CD14-positive monocyte (primary cell): ENCODE measurements at regions not wholly inside any gene's neighbourhood (a gene's known extent, or its start where the extent isn't known, plus 50 kb on each side); places are given as distances from the start of the nearest gene placed in this dataset.

Source experiments
- DNase-seq, 3 donors: peaks; one replicate each; pipeline ENCODE4 v3.0.0-alpha.2; 2011 to 2022
- H2AFZ ChIP-seq: 2 replicates; pipeline ENCODE4 v1.6.0; 2012; ENCODE audit warnings: mild to moderate bottlenecking, low read depth, low read length, inconsistent platforms; ENCODE audit not compliant: insufficient read depth, poor library complexity, severe bottlenecking
- H3K27ac ChIP-seq, 2 donors: 1 replicate in 1 of 2; 2 replicates in 1 of 2; pipeline ENCODE4 v1.5.1; 2012 to 2013; ENCODE audit warnings: low read length in 2 of 2, control low read depth in 1 of 2, inconsistent platforms in 1 of 2, low read depth in 1 of 2, mild to moderate bottlenecking in 1 of 2
- H3K27me3 ChIP-seq, 2 donors: one replicate each; pipeline versions ENCODE4 v1.6.0 to v1.6.1; 2011 to 2013; ENCODE audit warnings: low read length in 2 of 2; ENCODE audit not compliant: control insufficient read depth in 2 of 2, insufficient read depth in 2 of 2
- H3K36me3 ChIP-seq, 2 donors: replicated peaks in 1 of 2; 1 replicate in 1 of 2; 2 replicates in 1 of 2; pipeline versions ENCODE4 v1.5.1 to v1.6.1; 2012 to 2013; ENCODE audit warnings: low read length in 2 of 2, control low read depth in 1 of 2, inconsistent platforms in 1 of 2, mild to moderate bottlenecking in 1 of 2; ENCODE audit not compliant: insufficient read depth in 2 of 2, control insufficient read depth in 1 of 2
- H3K4me1 ChIP-seq, 2 donors: 1 replicate in 1 of 2; 2 replicates in 1 of 2; pipeline versions ENCODE4 v1.5.1 to v1.6.1; 2012 to 2013; ENCODE audit warnings: low read length in 2 of 2, control low read depth in 1 of 2, inconsistent platforms in 1 of 2, mild to moderate bottlenecking in 1 of 2, moderate library complexity in 1 of 2; ENCODE audit not compliant: insufficient read depth in 2 of 2, control insufficient read depth in 1 of 2
- H3K4me2 ChIP-seq: replicated peaks from 2 replicates; pipeline ENCODE3; 2012; ENCODE audit warnings: low read length, moderate library complexity, mild to moderate bottlenecking; ENCODE audit not compliant: poor library complexity, severe bottlenecking; ENCODE audit errors: extremely low read depth
- H3K4me3 ChIP-seq, 3 experiments: fragments of 200-600 bp in 1 of 3; sonication (generic) in 1 of 3; replicated peaks in 1 of 3; 1 replicate in 2 of 3; 2 replicates in 1 of 3; pipeline ENCODE4 v1.5.1; 2011 to 2013; ENCODE audit warnings: low read length in 3 of 3, mild to moderate bottlenecking in 3 of 3, control low read depth in 2 of 3, low read depth in 2 of 3, inconsistent platforms in 1 of 3, moderate library complexity in 1 of 3
- H3K79me2 ChIP-seq: 2 replicates; pipeline ENCODE4 v1.6.0; 2012; ENCODE audit warnings: mild to moderate bottlenecking, control low read depth, inconsistent platforms, low read length, moderate library complexity; ENCODE audit not compliant: insufficient read depth
- H3K9ac ChIP-seq: 2 replicates; pipeline ENCODE4 v1.6.0; 2017; ENCODE audit warnings: low read length, mild to moderate bottlenecking; ENCODE audit not compliant: insufficient read depth, poor library complexity, severe bottlenecking
- H3K9me3 ChIP-seq, 2 donors: replicated peaks in 1 of 2; 1 replicate in 1 of 2; 2 replicates in 1 of 2; pipeline versions ENCODE4 v1.5.1 to v1.6.1; 2012 to 2013; ENCODE audit warnings: low read length in 2 of 2, control low read depth in 1 of 2; ENCODE audit not compliant: control insufficient read depth in 1 of 2, insufficient read depth in 1 of 2
- H4K20me1 ChIP-seq: 2 replicates; pipeline ENCODE4 v1.6.0; 2012; ENCODE audit warnings: mild to moderate bottlenecking, low read length, control low read depth, moderate library complexity; ENCODE audit not compliant: insufficient read depth
- H3K27ac Mint-ChIP-seq, 7 donors: one replicate each; pipeline ENCODE4 v1.8.0; 2020; ENCODE audit warnings: mild to moderate bottlenecking in 7 of 7, mixed read lengths in 7 of 7, moderate library complexity in 6 of 7, inconsistent platforms in 2 of 7
- H3K27me3 Mint-ChIP-seq, 3 donors: one replicate each; pipeline ENCODE4 v1.8.0; 2021 to 2022; ENCODE audit warnings: low read depth in 3 of 3, mild to moderate bottlenecking in 3 of 3, mixed read lengths in 3 of 3, moderate library complexity in 3 of 3, inconsistent platforms in 1 of 3
- H3K36me3 Mint-ChIP-seq, 2 donors: one replicate each; pipeline ENCODE4 v1.8.0; 2020; ENCODE audit warnings: mixed read lengths in 2 of 2, inconsistent platforms in 1 of 2, mild to moderate bottlenecking in 1 of 2
- H3K4me1 Mint-ChIP-seq: one replicate; pipeline ENCODE4 v1.8.0; 2020; ENCODE audit warnings: mild to moderate bottlenecking, mixed read lengths
- H3K4me3 Mint-ChIP-seq, 2 donors: one replicate each; pipeline ENCODE4 v1.8.0; 2020; ENCODE audit warnings: mild to moderate bottlenecking in 2 of 2, mixed read lengths in 2 of 2, moderate library complexity in 1 of 2
- H3K9me3 Mint-ChIP-seq, 7 donors: one replicate each; pipeline ENCODE4 v1.8.0; 2020 to 2022; ENCODE audit warnings: mixed read lengths in 7 of 7, mild to moderate bottlenecking in 6 of 7, moderate library complexity in 6 of 7, inconsistent platforms in 2 of 7
- WGBS: methylation state at CpG from one replicate; pipeline ENCODE4 v1.1.5; 2013; ENCODE audit warnings: missing lambda C conversion rate; ENCODE audit not compliant: insufficient coverage; 5-methylcytosine and 5-hydroxymethylcytosine counted together
- intact Hi-C, 2 donors: fragments of 100-400 bp; cut with micrococcal nuclease; formaldehyde crosslinking; loops; one replicate each; pipeline versions ENCODE4 v1.15.0 to v1.15.1; 2023
- TF ChIP-seq, protein P1 (sequence below): fragments of 200-600 bp; IDR thresholded peaks from one replicate; pipeline ENCODE4 v1.8.0; 2022; ENCODE audit warnings: antibody characterized with exemption, mild to moderate bottlenecking

DNA sequence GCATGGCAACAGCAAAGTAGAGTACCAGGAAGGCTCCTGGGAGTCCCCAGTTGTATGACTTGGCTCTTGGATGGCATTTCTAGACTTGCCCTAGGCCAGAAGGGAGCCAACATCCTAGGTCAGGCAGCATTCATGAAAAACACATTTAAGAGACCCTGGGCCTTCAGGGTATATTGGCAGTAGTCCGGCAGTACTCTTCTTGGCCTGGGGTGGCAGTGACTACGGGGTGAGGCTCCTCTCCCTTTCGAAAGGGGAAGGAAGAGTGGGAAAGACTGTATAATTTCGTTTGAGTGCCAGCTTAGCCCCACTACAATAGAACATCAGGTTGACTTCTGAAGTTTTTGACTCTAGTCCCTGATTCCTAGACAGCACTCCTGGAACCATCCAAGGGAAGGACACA, 136.4 kb downstream of the ZIC4 start:
- DNase-seq: no peak
- H3K27me3 Mint-ChIP-seq: no peaks in the 10 kb centered on the region
- Histone ChIP-seq H3K27ac (no peak overlapping the region), H3K4me2 (no peak overlapping the region), H3K79me2 (no peaks in the 10 kb centered on the region), H3K27me3 (no peaks in the 10 kb centered on the region), H4K20me1 (no peaks in the 10 kb centered on the region), H3K4me3 (no peak overlapping the region), H2AFZ (no peak overlapping the region), H3K9me3 (peaks cover 0 to 14% of the 10 kb centered on the region in 2 donors), H3K4me1 (no peaks in the 10 kb centered on the region), H3K9ac (no peak overlapping the region), H3K36me3 (no peaks in the 10 kb centered on the region)
- H3K4me3 Mint-ChIP-seq: no peak overlapping the region
- intact Hi-C loops: no loop called here
- no peak overlapping the region for H3K27ac Mint-ChIP-seq
- TF ChIP-seq, protein P1, sequence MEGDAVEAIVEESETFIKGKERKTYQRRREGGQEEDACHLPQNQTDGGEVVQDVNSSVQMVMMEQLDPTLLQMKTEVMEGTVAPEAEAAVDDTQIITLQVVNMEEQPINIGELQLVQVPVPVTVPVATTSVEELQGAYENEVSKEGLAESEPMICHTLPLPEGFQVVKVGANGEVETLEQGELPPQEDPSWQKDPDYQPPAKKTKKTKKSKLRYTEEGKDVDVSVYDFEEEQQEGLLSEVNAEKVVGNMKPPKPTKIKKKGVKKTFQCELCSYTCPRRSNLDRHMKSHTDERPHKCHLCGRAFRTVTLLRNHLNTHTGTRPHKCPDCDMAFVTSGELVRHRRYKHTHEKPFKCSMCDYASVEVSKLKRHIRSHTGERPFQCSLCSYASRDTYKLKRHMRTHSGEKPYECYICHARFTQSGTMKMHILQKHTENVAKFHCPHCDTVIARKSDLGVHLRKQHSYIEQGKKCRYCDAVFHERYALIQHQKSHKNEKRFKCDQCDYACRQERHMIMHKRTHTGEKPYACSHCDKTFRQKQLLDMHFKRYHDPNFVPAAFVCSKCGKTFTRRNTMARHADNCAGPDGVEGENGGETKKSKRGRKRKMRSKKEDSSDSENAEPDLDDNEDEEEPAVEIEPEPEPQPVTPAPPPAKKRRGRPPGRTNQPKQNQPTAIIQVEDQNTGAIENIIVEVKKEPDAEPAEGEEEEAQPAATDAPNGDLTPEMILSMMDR: no peak
- H3K36me3 Mint-ChIP-seq: no peaks in the 10 kb centered on the region
- WGBS: 83% methylated on average over 3 of the region's 4 CpGs
- peaks cover 0 to 14% (median 6%) of the 10 kb centered on the region in 7 donors for H3K9me3 Mint-ChIP-seq
- H3K4me1 Mint-ChIP-seq: no peaks in the 10 kb centered on the region

DNA sequence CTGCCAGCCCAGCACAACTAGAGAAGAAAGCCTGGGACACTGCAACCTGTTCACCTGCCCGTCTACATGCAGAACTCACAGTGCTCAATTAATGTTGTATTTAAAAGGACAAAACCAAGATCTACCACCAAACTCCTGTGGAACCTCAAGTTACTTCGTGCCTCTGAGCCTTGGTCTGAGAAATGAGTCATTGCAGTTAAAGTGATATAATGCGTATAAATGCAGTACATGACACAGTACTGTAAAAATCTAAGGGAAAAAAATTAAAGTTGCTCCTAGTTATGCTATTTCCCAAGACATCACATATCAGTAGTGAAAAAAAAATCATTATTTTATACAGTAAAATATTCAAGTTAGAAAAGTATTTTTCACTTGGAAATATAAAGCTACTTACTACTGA, 138.9 kb downstream of the ZIC4 start:
- H3K27me3 ChIP-seq: no peaks in the 10 kb centered on the region
- no peak for DNase-seq
- Mint-ChIP-seq H3K36me3 (no peaks in the 10 kb centered on the region), H3K4me3 (no peak overlapping the region), H3K9me3 (peaks cover 0 to 14% (median 7%) of the 10 kb centered on the region in 7 donors), H3K27ac (no peak overlapping the region), H3K4me1 (no peaks in the 10 kb centered on the region), H3K27me3 (no peaks in the 10 kb centered on the region)
- H3K4me1 ChIP-seq: no peaks in the 10 kb centered on the region
- H3K27ac ChIP-seq: no peak overlapping the region
- WGBS: no CpG with 5 or more reads among the region's 3 CpGs
- H3K9ac ChIP-seq: no peak overlapping the region
- H3K9me3 ChIP-seq: peaks cover 0 to 14% of the 10 kb centered on the region in 2 donors
- no peak overlapping the region for H2AFZ ChIP-seq
- H4K20me1 ChIP-seq: no peaks in the 10 kb centered on the region
- no peak overlapping the region for H3K4me2 ChIP-seq
- H3K36me3 ChIP-seq: no peaks in the 10 kb centered on the region
- intact Hi-C loops: no loop called here
- no peak overlapping the region for H3K4me3 ChIP-seq
- H3K79me2 ChIP-seq: no peaks in the 10 kb centered on the region
- TF ChIP-seq, protein P1: no peak
